H1 (cell line): ENCODE measurements at regions not wholly inside any gene's neighbourhood (a gene's known extent, or its start where the extent isn't known, plus 50 kb on each side); places are given as distances from the start of the nearest gene placed in this dataset.

ENCODE experiments used
- CEBPB ChIP-seq: IDR thresholded peaks from 2 replicates; pipeline ENCODE4 v1.6.1; 2012; ENCODE audit warnings: low read depth, low read length
- EP300 ChIP-seq, 2 experiments: IDR thresholded peaks; 1 replicate in 1 of 2; 2 replicates in 1 of 2; pipeline ENCODE4 v1.6.1; 2011 to 2012; ENCODE audit warnings: low read depth in 2 of 2, low read length in 2 of 2, mild to moderate bottlenecking in 2 of 2, borderline replicate concordance in 1 of 2, inconsistent platforms in 1 of 2, moderate library complexity in 1 of 2
- FOSL1 ChIP-seq: IDR thresholded peaks from 2 replicates; pipeline ENCODE4 v1.6.1; 2011; ENCODE audit warnings: mild to moderate bottlenecking, low read depth, low read length, moderate library complexity; ENCODE audit not compliant: insufficient read depth
- GABPA ChIP-seq: IDR thresholded peaks from 2 replicates; pipeline ENCODE4 v1.6.1; 2011; ENCODE audit warnings: mild to moderate bottlenecking, low read length, moderate library complexity, borderline replicate concordance; ENCODE audit not compliant: insufficient read depth
- POU5F1 ChIP-seq: IDR thresholded peaks from 2 replicates; pipeline ENCODE4 v1.6.1; 2011; ENCODE audit warnings: low read depth, mild to moderate bottlenecking, low read length, moderate library complexity
- RFX5 ChIP-seq: IDR thresholded peaks from 2 replicates; pipeline ENCODE4 v1.6.1; 2011; ENCODE audit warnings: low read depth, low read length, improper control_type of control experiment, borderline replicate concordance
- SIX5 ChIP-seq: IDR thresholded peaks from 2 replicates; pipeline ENCODE4 v1.6.1; 2011; ENCODE audit warnings: mild to moderate bottlenecking, low read depth, low read length
- TAF1 ChIP-seq: IDR thresholded peaks from 2 replicates; pipeline ENCODE4 v1.6.1; 2011; ENCODE audit warnings: mild to moderate bottlenecking, low read depth, low read length
- USF2 ChIP-seq: IDR thresholded peaks from 2 replicates; pipeline ENCODE4 v1.6.1; 2011; ENCODE audit warnings: low read length, improper control_type of control experiment

DNA sequence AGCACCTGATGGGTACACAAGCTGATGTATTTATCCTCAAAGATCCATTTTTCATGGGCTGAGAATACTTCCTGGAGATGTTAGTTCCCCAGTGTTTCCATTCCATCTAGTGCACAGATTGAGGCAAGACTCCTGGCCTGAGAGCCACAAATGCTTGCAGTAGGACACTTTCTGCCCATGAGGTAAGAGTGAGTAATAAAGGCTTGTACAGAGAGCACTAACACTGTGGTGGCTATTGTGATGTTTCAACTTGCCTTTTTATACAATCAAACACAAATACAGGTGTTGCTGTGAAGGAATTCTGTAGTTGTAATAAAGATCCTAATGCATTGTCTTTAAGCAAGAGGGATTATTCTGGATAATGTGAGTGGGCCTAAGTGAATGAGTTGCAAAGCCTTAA lies 186.1 kb upstream of the ADAMTS5 start (continued):
- no peak for TF ChIP-seq RFX5
- no peak for TF ChIP-seq EP300 (IDR thresholded peaks at IDR 0.05; ENCODE audit: borderline replicate concordance in 1 of 2, low read depth in 2 of 2, low read length in 2 of 2)
- no peak for TF ChIP-seq GABPA
- no peak for TF ChIP-seq POU5F1
- no peak for TF ChIP-seq TAF1
- TF ChIP-seq CEBPB = no peak
- no peak for TF ChIP-seq SIX5
- no peak for TF ChIP-seq FOSL1
- no peak for TF ChIP-seq USF2
